ENCODE measurements at regions not wholly inside any gene's neighbourhood (a gene's known extent, or its start where the extent isn't known, plus 50 kb on each side); places are given as distances from the start of the nearest gene placed in this dataset.

- TF ChIP-seq POLR2A (IDR thresholded peaks at IDR 0.05) (no peak), CTCF (IDR thresholded peaks at IDR 0.05) (no peak)
These were observed 80.4 kb downstream of the MICALL2 start for GRCh38 chr7:1378610-1379601.

Data from heart left ventricle (tissue), 13 donors.